ENCODE measurements at regions not wholly inside any gene's neighbourhood (a gene's known extent, or its start where the extent isn't known, plus 50 kb on each side); places are given as distances from the start of the nearest gene placed in this dataset.
"Not testable (repeated sequence)": the region's sequence is repeated elsewhere in the genome, so short reads cannot be mapped to it uniquely, and the experiment has no call there.

DNA sequence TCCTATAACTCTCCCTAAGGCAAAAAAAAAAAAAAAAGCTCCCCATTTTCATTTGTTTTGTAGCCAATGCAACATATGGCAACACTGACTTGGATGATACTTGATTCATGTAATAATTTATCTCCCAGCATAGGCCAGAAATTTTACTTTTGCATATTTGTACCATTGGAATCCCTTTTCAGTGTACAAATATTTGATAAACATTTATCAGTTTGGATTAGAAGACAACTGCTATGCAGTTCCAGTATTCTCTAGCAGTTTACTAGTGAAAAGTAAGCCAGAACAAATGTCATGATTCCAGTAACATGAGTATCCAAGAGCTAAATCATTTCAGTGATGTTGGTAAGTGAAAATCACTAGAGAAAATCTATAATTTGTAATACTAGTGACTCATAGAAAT is 392.3 kb downstream of the CCER1 start:
- no peak for DNase-seq
- intact Hi-C loops (cut with DNase I; ENCODE audit: low total_unique reads): no loop called here

GRCh38 chr12:90548595-90548994 is 406.4 kb downstream of the CCER1 start:
- no peak overlapping the region for H3K4me3 ChIP-seq
- intact Hi-C loops (cut with DNase I; ENCODE audit: low total_unique reads): no loop called here
- no peaks in the 10 kb centered on the region for H3K4me1 ChIP-seq
- H3K27ac ChIP-seq: no peak overlapping the region
- H3K27me3 ChIP-seq (replicated peaks in 1 of 7): no peaks in the 10 kb centered on the region
- no peak for DNase-seq
- no peaks in the 10 kb centered on the region for H3K36me3 ChIP-seq
- TF ChIP-seq, protein P1, sequence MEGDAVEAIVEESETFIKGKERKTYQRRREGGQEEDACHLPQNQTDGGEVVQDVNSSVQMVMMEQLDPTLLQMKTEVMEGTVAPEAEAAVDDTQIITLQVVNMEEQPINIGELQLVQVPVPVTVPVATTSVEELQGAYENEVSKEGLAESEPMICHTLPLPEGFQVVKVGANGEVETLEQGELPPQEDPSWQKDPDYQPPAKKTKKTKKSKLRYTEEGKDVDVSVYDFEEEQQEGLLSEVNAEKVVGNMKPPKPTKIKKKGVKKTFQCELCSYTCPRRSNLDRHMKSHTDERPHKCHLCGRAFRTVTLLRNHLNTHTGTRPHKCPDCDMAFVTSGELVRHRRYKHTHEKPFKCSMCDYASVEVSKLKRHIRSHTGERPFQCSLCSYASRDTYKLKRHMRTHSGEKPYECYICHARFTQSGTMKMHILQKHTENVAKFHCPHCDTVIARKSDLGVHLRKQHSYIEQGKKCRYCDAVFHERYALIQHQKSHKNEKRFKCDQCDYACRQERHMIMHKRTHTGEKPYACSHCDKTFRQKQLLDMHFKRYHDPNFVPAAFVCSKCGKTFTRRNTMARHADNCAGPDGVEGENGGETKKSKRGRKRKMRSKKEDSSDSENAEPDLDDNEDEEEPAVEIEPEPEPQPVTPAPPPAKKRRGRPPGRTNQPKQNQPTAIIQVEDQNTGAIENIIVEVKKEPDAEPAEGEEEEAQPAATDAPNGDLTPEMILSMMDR (IDR thresholded peaks at IDR 0.05 in 8 of 11, conservative IDR thresholded peaks at IDR 0.05 in 3 of 11): no peak
- no peaks in the 10 kb centered on the region for H3K9me3 ChIP-seq
- WGBS, 5 donors: 78 to 96% (median 93%) methylated on average over 1 of the region's 1 CpG

More for the DNA sequence above, 392.3 kb downstream of the CCER1 start:
- Histone ChIP-seq H3K27me3 (replicated peaks in 1 of 7) (no peaks in the 10 kb centered on the region), H3K4me3 (no peak overlapping the region), H3K4me1 (no peaks in the 10 kb centered on the region), H3K27ac (no peak overlapping the region), H3K36me3 (no peaks in the 10 kb centered on the region), H3K9me3 (peaks cover 0 to 26% (median 19%) of the 10 kb centered on the region in 8 donors)
- TF ChIP-seq POLR2AphosphoS5 (IDR thresholded peaks at IDR 0.05): no peak

DNA sequence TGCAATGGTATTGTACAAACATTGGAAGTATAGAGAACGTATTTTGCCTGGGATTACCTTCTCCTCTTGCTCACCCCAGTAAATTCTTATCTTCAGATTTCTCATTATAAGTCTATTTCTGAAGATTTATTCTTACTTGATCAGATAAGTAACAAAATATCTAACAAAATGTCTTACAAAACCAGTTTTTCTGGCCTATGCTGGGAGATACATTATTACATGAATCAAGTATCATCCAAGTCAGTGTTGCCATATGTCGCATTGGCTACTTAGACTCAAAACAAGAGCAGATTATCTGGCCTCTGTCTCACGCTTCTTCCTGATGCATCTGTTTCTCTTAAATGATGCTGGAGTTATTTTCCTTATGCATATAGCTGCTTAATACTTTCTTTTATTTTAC is 408.5 kb downstream of the CCER1 start:
- H3K36me3 ChIP-seq: no peaks in the 10 kb centered on the region
- no peaks in the 10 kb centered on the region for H3K27me3 ChIP-seq (replicated peaks in 1 of 7)
- no peaks in the 10 kb centered on the region for H3K9me3 ChIP-seq
- no peak for DNase-seq
- TF ChIP-seq, protein P1 (IDR thresholded peaks at IDR 0.05 in 8 of 11, conservative IDR thresholded peaks at IDR 0.05 in 3 of 11): no peak
- no peak for TF ChIP-seq POLR2AphosphoS5 (IDR thresholded peaks at IDR 0.05)
- no peak for TF ChIP-seq POLR2A (IDR thresholded peaks at IDR 0.05)
- 90 to 98% (median 90%) methylated on average over 3 of the region's 3 CpGs for WGBS, 5 donors
- no peaks in the 10 kb centered on the region for H3K4me1 ChIP-seq
- no peak overlapping the region for H3K27ac ChIP-seq
- no peak overlapping the region for H3K4me3 ChIP-seq
- intact Hi-C loops (cut with DNase I; ENCODE audit: low total_unique reads): no loop called here

DNA sequence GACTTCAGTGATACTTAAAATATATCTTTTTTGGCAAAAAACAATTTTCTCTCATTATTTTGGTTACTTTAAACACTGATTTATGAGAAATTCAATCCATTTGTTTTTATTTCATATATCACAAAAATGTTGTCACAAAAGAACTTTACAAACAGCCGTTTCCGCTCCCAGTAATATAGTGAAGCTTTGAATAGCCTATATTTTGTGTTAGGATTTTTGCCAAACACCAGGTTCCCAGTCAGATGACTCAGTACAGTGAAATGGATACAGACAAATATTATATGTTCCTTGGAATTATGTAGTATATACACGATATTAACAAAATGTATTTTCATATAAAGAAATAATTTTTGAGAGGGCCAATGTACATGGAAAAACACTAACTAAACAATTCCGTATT is 411.1 kb downstream of the CCER1 start:
- no peak overlapping the region for H3K27ac ChIP-seq
- no peaks in the 10 kb centered on the region for H3K9me3 ChIP-seq
- intact Hi-C loops (cut with DNase I; ENCODE audit: low total_unique reads): no loop called here
- TF ChIP-seq POLR2AphosphoS5 (IDR thresholded peaks at IDR 0.05) (no peak), POLR2A (IDR thresholded peaks at IDR 0.05) (no peak)
- TF ChIP-seq, protein P1 (IDR thresholded peaks at IDR 0.05 in 8 of 11, conservative IDR thresholded peaks at IDR 0.05 in 3 of 11): no peak
- H3K36me3 ChIP-seq: no peaks in the 10 kb centered on the region
- no peak overlapping the region for H3K4me3 ChIP-seq
- 84 to 90% (median 88%) methylated on average over 4 of the region's 4 CpGs for WGBS, 5 donors
- H3K4me1 ChIP-seq: no peaks in the 10 kb centered on the region
- no peaks in the 10 kb centered on the region for H3K27me3 ChIP-seq (replicated peaks in 1 of 7)
- DNase-seq: no peak

DNA sequence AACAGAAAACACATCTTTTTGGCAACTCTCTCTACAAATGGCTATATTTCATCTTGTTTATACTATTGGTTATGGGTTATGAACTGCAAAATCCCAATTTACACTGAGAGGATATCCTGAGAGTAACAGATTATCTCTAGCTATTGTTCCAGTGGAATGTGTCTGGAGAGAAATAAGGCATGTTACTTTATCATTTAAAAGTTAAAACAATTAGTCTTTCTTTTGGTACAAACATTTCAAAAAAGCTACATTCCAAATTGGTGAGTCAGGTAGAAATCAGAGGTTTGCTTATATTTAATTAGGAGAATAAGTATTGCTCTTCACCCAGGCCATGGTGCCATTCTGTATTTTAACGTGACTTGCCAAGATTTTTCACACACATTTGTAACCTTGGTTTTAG is 411.6 kb downstream of the CCER1 start:
- no peak overlapping the region for H3K27ac ChIP-seq
- H3K36me3 ChIP-seq: no peaks in the 10 kb centered on the region
- H3K9me3 ChIP-seq: no peaks in the 10 kb centered on the region
- intact Hi-C loops (cut with DNase I; ENCODE audit: low total_unique reads): no loop called here
- H3K27me3 ChIP-seq (replicated peaks in 1 of 7): no peaks in the 10 kb centered on the region
- 38 to 81% (median 50%) methylated on average over 1 of the region's 1 CpG for WGBS, 5 donors
- DNase-seq: no peak
- H3K4me1 ChIP-seq: no peaks in the 10 kb centered on the region
- TF ChIP-seq, protein P1 (IDR thresholded peaks at IDR 0.05 in 8 of 11, conservative IDR thresholded peaks at IDR 0.05 in 3 of 11): no peak
- TF ChIP-seq POLR2AphosphoS5 (IDR thresholded peaks at IDR 0.05) (no peak), POLR2A (IDR thresholded peaks at IDR 0.05) (no peak)
- H3K4me3 ChIP-seq: no peak overlapping the region

GRCh38 chr12:90542852-90543251 is 412.1 kb downstream of the CCER1 start:
- H3K36me3 ChIP-seq; H3K4me3 ChIP-seq; DNase-seq; H3K9me3 ChIP-seq; H3K27ac ChIP-seq; H3K4me1 ChIP-seq; intact Hi-C loops (cut with DNase I; ENCODE audit: low total_unique reads); H3K27me3 ChIP-seq (replicated peaks in 1 of 7): not testable (repeated sequence)
- WGBS, 5 donors: 33% methylated on average over 1 of the region's 1 CpG; no CpG with 5 or more reads in 4 of the 5 donors

DNA sequence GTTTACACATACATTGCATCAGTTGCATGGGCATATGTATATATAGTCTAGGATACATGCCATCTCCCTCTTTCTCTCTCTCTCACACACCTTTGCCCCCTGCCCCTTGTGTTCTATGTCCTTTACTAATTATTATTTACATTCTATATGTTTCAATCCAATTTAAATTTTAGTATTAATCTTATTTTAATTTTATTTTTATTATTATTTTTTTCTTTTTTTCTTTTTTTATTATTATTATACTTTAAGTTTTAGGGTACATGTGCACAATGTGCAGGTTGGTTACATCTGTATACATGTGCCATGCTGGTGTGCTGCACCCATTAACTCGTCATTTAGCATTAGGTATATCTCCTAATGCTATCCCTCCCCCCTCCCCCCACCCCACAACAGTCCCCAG is 421.1 kb downstream of the CCER1 start:
- H3K9me3 ChIP-seq; H3K27ac ChIP-seq; H3K4me1 ChIP-seq; DNase-seq; H3K27me3 ChIP-seq (replicated peaks in 1 of 7); H3K36me3 ChIP-seq; intact Hi-C loops (cut with DNase I; ENCODE audit: low total_unique reads); H3K4me3 ChIP-seq: not testable (repeated sequence)
- 63 to 89% (median 76%) methylated on average over 1 of the region's 1 CpG for WGBS, 5 donors

Data from spleen (tissue), 11 donors.